NCI-H1105 treated with DMSO at 0.1 percent for 48 hours (cell line): ENCODE measurements at regions not wholly inside any gene's neighbourhood (a gene's known extent, or its start where the extent isn't known, plus 50 kb on each side); places are given as distances from the start of the nearest gene placed in this dataset.

Experiments used
- DNase-seq: peaks from one replicate; lab custom pipeline; 2025; lab: John Stamatoyannopoulos, UW

DNA sequence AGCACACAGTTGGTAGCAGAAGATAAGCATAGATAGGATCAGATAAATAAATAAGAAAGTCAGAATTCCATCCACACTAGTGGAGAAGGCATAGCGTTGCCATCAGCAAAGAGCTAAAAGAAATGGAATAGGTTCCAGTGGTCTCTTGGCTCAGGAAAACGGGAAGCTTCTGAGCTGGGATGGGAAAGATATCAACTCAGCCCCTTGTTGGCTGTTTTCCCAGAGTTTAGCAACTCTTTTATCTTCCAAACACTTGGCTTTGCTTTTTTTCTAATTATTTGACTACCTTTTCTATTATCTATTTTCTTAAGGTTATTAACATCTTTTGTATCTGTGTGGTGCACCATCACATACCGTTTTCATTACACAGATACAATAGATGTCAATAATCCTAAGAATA lies 445.7 kb upstream of the TRPC7 start:
- DNase-seq: no peak

DNA sequence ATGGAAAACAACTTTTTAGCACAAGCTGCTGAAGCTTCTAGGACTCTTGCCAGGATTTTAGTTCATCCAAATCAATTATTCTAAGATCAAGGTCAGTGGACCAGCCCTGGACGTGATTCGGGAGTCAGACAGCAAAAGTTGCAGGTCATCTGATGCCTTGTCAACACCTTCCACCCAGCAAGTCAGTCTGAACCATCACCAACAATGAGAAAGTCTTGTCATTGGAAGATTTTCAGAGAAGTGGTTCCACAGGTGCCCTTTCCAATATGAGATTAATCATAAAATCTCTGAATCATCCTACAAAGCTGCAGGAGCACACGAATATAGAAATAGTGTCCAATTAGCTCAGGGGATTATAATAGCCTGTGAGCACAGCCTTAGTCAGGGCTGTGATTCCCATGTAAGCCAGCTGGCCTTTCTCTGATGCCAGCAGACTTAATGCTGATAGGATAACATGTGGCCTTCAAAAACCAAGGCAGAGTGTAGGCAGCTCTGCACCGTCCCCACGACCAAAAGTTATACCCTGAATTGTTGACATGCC lies 445.0 kb upstream of the TRPC7 start:
- no peak for DNase-seq

DNA sequence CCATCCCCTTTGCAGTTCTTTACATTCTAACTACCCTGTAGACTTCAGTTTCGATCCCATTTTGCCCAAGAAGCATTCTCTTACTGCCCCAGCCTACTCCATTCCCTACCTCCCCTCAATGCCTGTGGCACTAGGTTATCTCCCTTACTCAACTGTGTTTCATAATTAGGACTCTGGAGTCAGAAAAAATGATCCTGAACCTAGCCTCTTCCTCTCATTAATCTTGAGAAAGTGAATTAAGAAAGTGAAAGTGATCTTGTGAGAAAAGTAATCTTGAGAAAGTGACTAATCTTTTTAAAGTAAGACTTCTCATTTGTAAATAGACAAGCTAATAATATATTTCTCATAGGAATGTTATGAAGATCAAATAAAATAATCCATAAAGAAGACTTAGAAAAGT lies 444.0 kb upstream of the TRPC7 start:
- no peak for DNase-seq

DNA sequence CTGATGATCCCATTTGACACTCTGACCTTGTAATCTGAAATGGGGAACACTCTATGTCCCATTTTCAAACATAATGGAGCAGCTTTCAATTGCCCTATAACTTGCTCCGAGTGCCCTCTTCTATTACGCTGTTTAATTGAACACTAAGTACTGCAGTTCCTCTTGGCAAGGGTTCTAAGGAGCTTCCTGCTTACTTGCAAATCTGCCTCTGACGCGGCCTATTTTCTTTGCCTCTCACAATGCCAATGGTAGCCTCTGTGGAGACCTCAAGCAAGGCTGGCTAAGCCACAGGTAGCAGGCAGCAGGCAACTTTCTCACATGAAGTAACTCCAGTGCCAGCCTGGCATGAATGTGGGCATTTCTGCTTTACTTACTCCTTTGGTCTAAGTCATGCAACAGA lies 443.4 kb upstream of the TRPC7 start:
- DNase-seq: no peak

DNA sequence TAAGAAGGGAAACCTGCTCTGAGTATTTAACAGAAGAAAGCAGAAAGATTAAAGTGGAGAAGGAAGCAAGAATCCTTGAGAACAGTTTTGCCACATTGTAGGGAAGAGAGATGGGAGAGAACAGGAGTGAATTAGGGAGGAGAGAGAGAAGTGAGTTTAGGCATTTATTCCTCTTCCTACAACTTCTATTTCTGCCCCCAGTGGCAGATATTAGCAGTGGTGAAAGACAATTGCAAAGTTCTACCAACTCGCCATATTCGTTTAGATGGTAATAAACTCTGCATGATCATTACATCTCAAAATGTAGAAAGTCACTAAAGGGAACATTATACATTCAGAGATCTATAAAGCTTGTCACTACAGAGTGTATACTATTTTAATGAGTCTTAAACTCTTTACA lies 440.1 kb upstream of the TRPC7 start:
- no peak for DNase-seq

DNA sequence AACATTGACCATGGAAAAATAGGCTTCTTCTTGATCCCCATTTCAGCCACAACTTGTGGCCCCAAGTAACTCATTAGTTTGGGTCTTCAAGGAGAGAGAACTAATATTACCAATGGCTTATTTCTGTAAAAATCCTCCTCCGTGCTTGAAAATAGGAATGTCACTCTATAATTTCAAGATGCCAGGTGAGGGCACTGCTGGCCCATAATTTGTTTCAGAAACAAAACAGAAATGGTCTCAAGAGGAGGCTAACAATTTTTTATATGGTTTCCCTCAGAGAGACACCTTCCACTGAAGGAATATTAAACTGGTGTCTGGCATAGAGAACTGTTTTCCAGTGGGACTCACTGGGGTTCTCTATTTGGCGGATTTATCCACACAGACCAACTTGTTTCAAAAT lies 437.0 kb upstream of the TRPC7 start:
- DNase-seq: peak; percentile 38

DNA sequence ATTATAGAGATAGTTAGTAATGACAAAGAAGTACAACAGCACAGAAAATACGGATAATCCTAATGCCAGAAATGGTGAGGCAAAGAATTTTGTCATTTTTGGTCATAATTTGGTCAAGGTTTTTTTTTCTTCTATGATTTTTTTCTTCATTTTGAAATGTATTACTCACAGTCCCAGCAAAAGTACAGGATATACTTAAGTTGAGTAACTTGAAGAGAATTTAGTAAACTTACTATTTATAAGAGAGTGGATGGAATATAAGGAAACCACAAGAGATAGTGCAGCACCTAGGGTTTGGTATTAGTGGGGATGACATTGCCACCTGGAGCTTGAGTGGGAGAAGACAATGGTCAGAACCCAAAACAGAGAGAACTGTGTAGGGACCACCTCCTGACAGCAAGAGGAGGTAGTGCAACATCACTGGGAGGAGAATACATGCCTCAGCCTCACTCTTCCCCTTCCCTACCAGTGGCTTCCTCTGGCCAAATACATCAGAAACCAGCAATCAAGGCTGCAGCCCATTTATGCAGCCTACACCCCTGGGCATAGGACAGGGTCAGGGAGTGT lies 434.5 kb upstream of the TRPC7 start:
- no peak for DNase-seq

DNA sequence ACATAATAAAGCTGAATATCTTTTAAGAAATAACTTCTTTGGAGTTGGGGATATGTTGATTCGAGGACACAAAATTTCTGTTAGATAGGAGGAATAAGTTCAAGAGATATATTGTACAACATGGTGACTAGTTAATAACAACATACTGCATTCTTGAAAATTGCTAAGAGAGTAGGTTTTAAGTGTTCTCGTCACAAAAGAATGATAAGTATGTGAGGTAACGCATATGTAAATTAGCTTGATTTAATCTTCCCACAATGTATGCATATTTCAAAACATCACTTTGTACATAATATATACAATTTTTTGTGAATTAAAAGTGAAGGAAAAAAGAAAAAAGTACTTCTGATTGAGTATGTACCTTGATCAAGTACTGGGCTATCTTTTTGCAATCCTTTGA lies 428.0 kb upstream of the TRPC7 start:
- no peak for DNase-seq

DNA sequence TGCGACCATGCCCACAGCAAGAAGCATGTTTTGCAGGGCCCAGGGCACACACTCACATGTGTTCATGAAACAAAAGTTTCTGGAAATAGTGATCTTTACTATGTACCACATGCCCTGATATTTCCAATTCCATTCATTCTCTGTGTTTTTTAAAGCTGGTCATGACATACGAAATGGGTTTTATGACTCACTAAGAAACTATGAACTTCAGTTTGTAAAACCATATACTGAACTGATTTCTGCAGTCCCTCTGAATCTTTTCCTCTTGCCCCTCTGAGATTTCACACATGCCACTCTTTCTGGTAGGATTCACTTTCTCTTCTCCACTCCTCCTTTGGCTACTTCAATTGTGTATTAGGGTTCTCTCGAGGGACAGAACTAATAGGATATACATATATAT lies 416.1 kb upstream of the TRPC7 start:
- no peak for DNase-seq

DNA sequence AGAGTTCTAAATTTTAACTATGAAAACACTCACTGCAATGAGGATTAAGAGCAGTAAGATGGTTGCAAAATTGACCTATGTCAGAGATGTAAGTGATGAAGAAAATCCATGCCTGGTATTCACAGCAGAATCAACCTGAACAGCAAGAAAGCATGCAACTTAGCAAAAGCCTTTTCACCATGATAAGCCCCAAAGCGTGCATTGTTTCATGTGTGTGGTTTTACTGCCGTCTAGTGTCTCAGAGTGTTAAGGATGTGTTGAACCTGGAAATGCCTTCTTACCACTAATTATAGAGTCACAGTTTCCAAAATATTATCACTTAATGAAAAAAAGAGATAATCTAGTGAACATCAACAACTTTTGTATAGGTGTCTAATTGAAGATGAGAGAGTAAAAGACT lies 415.2 kb upstream of the TRPC7 start:
- no peak for DNase-seq

DNA sequence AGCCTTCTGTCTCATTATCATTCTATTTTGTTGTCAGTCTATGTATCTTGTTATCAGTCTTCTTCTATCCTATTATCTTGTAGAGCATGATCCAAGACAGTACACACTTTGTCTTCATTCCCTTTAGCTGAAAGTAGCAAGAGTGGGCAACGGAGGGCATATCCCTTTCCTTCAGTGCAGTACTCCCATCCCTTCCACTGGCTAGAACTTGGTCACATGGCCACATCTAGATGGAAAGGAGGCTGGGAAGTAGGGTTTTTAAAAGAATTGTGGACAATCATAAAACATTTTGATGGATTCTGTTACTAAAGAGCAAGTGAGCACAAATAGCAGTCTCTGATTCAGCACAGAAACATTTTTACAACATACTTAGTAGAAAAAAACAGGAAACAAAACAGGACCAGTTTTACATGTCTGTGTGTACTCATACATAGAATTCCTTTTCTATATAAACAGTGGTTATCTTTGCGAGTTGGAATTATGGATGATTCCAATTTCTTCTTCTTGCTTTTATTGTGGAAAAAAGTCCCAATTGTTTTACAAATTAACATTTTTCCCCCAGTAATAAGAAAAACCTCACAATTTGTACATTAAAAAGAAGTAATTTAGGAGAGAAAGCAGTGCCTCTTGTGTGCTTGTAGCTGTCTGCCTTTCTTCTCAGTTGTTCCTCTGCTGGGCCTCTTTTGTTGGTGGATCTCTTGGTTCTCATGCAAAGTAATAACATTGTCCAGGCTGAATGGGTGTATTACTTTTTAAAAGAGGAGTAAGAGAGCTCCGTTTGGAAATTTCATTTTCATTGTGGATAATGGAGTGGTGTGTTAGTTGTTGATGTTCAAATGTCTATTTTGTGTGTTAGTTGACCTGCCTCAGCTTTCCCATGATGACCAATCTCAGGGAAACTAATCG lies 410.9 kb upstream of the TRPC7 start:
- no peak for DNase-seq

DNA sequence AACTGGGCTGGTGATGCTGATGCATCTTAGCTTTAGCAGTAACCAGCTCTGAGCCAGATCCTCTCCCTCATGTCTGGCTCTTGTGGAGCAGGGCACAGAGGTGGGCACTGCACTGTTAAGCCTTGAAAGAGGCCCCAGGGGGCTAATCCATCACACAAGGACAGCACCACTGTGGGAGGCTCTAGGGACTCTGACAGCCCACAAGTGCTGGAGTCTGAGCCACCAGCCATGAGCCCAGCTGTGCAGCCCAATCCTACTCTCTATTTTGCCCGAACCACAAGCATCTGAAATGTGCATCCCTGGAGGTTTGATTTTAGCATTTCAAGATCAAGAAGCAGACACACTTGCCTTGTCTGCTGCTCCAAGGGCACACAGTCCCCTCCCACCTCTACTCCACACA lies 407.1 kb upstream of the TRPC7 start:
- DNase-seq: no peak

DNA sequence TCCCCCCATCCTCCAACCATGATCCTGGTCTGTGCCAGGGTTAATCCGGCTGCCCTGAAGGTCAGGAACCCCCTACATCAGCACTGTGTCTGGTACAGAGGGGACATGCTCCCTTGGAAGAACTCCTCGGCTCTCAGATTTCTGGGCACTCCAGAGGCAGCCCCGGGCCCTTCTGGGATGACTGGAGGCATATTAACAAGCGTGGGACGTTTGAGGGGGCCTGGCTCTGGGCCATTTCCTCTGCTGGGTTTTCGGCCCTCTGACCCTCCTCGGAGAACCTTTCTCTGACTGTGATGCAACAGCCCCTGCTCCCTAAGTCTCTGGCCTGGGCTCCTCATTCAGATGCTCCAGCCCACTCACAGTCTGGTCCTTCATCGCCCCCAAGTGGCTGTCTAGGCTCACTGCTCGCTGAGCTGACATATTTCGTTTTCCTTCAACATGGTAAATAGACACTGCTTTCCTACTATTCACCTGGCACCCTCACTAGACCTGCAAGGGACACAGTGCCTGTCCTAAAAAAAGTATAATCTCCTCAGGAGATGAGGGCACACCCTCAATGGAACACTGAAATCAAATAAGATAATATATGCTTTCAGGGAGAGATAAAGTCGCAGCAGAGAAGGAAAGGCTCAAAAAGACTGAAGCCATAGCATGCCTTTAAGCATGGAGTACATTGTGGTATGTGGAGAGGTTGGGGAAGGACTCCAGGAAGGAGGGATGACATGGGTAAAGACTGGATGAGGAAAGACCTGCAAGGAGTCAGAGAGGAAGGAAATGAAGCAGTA lies 404.7 kb upstream of the TRPC7 start:
- DNase-seq: peak; percentile 53

DNA sequence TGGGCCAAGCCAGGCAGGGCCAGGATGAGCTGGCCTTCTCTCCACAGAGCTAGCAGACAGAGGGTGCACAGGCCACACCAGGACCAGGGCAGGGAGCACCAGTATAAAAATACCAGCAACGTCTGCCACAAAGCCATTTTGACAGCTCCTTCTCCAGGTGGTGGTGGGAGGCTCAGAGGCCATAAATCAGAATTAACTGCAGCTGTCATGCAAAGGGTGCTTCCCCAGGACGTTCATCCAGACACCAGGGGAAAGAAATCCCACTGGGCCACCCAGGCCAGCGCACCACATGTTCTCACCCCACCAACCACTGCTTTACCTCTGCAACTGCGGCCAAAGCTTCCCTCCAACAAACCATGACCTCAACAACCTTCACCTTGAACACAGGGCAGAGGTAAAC lies 403.7 kb upstream of the TRPC7 start:
- no peak for DNase-seq

DNA sequence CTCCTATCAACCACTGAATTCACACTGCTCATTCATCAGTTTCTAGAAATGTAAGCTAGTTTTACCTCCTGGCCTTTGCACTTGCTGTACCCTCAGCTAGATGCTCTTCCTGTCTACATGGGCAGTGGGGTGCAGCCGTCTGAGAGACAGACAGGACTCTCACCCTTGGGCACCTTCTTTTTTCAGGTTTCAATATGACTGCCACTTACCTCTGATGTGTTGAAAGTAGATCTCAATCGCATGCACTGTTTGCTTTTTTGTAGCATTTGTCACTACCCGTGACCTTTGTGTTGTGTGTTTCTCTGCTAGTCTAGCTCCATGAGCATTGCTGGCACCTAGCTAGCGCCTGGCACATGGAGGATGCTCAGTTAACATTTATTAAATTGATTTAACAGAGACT lies 403.1 kb upstream of the TRPC7 start:
- no peak for DNase-seq

DNA sequence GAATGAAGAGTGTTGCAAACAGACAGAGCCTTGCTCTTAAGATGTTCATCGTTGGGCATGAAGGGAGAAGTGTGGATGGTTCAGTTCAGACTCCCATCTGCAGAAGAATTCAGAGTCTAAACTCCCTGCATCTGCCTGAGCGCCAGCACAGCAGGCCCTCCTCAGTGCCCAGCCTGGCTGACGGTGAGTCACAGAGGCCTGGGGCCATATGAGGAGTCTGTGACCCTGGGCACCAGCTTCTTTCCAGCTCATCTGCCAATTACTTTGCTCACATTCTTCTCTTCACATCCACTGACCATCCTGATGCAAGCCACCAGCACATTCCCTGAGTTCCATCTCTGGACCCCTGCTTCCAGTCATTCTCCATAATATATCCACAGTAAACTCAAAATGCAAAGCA lies 401.1 kb upstream of the TRPC7 start:
- no peak for DNase-seq

DNA sequence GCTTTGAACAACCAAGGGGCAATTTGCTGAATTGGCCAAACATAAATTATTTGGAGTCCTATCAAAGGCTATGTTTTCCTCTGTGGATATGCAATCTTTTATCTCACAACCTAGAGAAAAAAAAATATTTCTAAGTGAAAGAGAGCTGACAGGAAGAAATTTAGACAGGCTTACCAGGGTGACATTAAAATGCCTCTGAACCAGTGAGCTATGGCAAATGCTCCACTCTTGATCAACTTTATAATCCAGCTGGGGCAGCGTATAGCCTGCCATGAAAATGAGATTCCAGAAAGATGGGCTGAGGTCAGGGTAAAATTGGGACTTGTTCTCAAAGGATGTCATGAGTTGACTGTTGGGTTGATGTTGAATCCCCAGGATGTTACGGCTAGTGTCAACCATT lies 399.3 kb upstream of the TRPC7 start:
- DNase-seq: no peak

DNA sequence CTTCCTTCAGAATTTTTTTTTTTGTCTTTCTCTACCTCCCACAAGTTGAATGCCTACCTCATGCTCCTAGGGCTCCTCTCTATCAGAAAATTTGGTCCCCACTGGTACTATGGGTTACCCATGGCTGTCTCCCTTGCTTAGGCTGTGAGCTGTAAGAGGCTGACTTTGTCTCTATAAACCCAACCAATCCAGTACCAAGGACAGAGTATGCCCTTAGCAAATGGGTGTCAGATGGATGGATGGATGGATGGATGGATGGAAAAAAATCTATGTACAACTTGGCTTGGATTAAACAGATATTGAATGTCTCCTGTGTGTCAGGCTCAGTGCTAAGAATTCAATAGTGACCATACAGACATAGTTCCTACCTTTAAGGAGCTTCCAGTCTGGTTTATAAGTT lies 398.2 kb upstream of the TRPC7 start:
- DNase-seq: no peak

DNA sequence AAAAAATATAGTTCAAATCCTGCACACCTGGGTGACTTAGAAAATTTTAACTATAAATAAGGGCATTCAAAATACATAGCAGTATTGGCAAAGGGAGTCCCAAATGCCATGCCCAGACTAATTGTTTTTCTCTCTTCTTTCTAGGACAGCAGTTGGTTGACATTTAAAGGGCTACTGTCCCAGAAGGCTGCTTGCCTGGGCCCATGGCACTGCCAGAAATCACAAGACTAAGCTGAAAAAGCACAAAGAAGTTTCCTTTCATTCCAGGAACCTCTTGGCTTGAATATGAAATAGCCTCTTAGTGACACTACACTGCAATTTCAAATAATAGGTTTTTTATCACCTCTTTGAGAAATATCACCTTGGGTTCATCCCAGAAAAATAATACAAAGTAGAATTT lies 388.9 kb upstream of the TRPC7 start:
- no peak for DNase-seq

DNA sequence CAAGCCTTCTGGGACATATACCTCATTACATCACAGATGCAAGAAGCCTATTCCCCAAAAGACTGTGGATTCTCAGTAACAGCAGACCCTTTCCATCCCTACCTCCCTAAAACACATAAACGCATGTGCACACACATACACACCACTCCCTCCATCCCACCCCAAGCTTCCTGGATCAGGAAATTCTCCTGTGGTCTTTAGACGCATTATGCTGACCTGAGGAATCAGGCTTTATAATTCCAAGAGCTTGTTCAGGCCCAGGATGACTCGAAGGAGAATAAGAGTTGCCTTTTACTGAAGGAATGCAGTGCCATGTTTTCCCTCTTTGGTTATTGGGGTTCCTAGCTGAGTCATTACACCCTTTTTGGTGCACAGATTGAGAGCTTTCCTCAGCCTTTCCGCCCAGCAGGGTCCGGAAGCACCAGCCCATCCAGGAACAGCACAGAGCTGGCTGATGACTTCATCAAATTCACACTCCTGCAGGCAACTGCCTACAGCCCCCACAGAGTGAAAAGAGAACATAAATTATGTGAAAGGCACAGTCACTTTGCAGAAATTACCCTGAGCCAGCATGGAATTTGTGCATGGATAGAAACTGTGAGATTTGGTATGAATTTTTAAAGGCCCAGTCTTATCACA lies 385.0 kb upstream of the TRPC7 start:
- no peak for DNase-seq

DNA sequence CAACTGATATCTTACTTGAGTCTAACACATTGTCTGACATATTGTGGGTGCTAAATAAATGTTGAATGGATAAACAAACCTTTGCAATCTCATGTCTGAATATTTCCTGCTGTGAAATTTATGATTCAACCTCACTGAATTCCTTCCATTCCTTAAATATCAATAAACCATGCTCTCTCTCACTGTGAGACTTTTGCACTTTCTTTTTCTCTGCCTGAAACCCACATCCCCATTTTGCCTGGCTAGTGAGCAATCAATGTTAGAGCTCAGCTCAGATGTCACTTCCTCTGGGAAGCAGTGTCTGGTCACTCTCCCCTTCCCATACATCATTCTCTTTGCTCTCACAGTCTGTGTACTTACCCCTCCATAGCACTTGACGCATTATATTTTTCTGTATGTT lies 383.7 kb upstream of the TRPC7 start:
- DNase-seq: no peak

DNA sequence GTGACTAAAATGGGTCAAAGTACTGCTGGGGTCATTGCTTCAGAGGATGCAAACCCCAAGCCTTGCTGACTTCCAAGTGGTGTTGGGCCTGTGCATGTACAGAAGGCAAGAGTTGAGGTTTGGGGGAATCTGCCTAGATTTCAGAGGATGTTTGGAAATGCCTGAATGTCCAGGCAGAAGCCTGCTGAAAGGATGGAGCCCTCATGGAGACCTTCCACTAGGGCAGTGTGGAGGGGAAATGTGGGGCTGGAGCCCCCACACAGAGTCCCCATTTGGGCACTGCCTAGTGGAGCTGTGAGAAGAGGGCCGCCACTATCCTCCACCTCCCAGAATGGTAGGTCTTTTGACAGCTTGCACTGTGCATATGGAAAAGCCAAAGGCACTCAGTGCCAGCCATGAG lies 377.7 kb upstream of the TRPC7 start:
- DNase-seq: no peak
